NT2/D1 (cell line): ENCODE measurements at regions not wholly inside any gene's neighbourhood (a gene's known extent, or its start where the extent isn't known, plus 50 kb on each side); places are given as distances from the start of the nearest gene placed in this dataset.

ENCODE experiments used
- SUZ12 ChIP-seq: IDR thresholded peaks from 2 replicates; pipeline ENCODE4 v1.6.1; 2011; ENCODE audit not compliant: insufficient read length, insufficient read depth; ENCODE audit errors: extremely low read depth
- YY1 ChIP-seq: IDR thresholded peaks from 2 replicates; pipeline ENCODE4 v1.6.1; 2011; ENCODE audit not compliant: insufficient read length, insufficient read depth
- ZNF274 ChIP-seq: IDR thresholded peaks from 2 replicates; pipeline ENCODE4 v1.6.1; 2011; ENCODE audit warnings: mild to moderate bottlenecking, low read depth, low read length

DNA sequence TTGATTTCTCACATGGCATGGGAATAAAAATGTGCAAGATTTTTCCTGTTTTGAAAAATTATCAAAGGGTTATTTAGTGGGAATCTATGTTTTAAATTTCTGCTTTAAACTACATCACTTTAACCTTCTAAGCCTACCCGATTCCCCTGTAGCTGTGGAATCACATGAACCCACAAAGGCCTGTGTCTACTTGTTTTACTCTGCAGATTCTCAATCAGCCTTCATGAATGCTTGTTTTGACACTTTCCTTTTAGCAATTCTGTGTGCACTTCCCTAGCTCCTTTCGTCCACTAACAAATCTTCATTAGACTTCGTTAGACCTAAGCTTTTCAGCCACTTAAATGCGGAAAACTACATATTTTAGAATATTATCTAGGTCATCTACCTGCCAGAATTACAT, 56.0 kb upstream of the C1orf21 start:
- TF ChIP-seq YY1 (no peak), ZNF274 (no peak), SUZ12 (no peak)
